ENCODE measurements at regions not wholly inside any gene's neighbourhood (a gene's known extent, or its start where the extent isn't known, plus 50 kb on each side); places are given as distances from the start of the nearest gene placed in this dataset.

GRCh38 chr11:104301776-104302175 lies 137.8 kb upstream of the PDGFD start:
- Histone ChIP-seq H3K79me2 (ENCODE audit: insufficient read depth, low read length) (no peaks in the 10 kb centered on the region), H3K9ac (ENCODE audit: insufficient read depth, low read depth, low read length) (no peak overlapping the region), H4K20me1 (ENCODE audit: insufficient read depth, low read length) (no peaks in the 10 kb centered on the region), H3K4me3 (replicated peaks in 1 of 3; ENCODE audit: insufficient read depth in 1 of 3, low read depth in 2 of 3, low read length in 3 of 3) (no peak overlapping the region), H3K9me3 (ENCODE audit: low read length) (no peaks in the 10 kb centered on the region), H3K4me1 (ENCODE audit: insufficient read depth, low read length) (no peaks in the 10 kb centered on the region), H3K4me2 (ENCODE audit: low read depth, low read length) (no peak overlapping the region), H2AFZ (ENCODE audit: low read length) (no peak overlapping the region), H3K27me3 (ENCODE audit: control insufficient read depth in 1 of 2, insufficient read depth in 2 of 2, low read length in 2 of 2) (no peaks in the 10 kb centered on the region), H3K36me3 (replicated peaks in 1 of 2; ENCODE audit: control insufficient read depth in 1 of 2, insufficient read depth in 2 of 2, low read length in 2 of 2) (no peaks in the 10 kb centered on the region), H3K27ac (ENCODE audit: extremely low read length, insufficient read depth, low read length) (no peak overlapping the region)
- ChIA-PET CTCF (ENCODE audit: low intra/inter-chr PET ratio, low total read pairs) (no interaction called here), POLR2A (no interaction called here)
- in situ Hi-C loops (cut with HindIII; ENCODE audit: extremely low pct_ligation_motif_present, low pct_unique_long_range_greater_than_20kb): no loop called here
- 3% methylated on average over 1 of the region's 1 CpG for WGBS (ENCODE audit: low lambda C conversion rate)
- ATAC-seq (no peak), DNase-seq (ENCODE audit: low spot score) (no peak), FAIRE-seq (no peak)
- BruUV-seq (replicated peaks): no TSS peak
- intact Hi-C loops (cut with micrococcal nuclease; ENCODE audit: unreplicated experiment): no loop called here
- TF ChIP-seq TBX3 (IDR thresholded peaks at IDR 0.05; ENCODE audit: borderline replicate concordance): no peak
- 0 out of 2 replicates have a peak, but pooled peaks have one; percentile 35 for TF ChIP-seq MAFF (IDR thresholded peaks at IDR 0.05; ENCODE audit: low read depth, low read length)
- no peak for TF ChIP-seq PRDM10 (CRISPR knock-in tag; IDR thresholded peaks at IDR 0.05; ENCODE audit: low read depth)
- TF ChIP-seq MAFK (conservative IDR thresholded peaks at IDR 0.05 in 1 of 2, IDR thresholded peaks at IDR 0.05 in 1 of 2; ENCODE audit: low read length in 2 of 2): peak in 1 of 2 experiments; percentile 68; a peak in 2 of 4 replicates
- no peak for TF ChIP-seq ZNF142 (CRISPR knock-in tag; IDR thresholded peaks at IDR 0.05)
- TF ChIP-seq ZNF512 (CRISPR knock-in tag; IDR thresholded peaks at IDR 0.05): no peak
- TF ChIP-seq ZBED4 (CRISPR knock-in tag; IDR thresholded peaks at IDR 0.05; ENCODE audit: borderline replicate concordance): no peak
